ENCODE measurements at regions not wholly inside any gene's neighbourhood (a gene's known extent, or its start where the extent isn't known, plus 50 kb on each side); places are given as distances from the start of the nearest gene placed in this dataset.

DNA sequence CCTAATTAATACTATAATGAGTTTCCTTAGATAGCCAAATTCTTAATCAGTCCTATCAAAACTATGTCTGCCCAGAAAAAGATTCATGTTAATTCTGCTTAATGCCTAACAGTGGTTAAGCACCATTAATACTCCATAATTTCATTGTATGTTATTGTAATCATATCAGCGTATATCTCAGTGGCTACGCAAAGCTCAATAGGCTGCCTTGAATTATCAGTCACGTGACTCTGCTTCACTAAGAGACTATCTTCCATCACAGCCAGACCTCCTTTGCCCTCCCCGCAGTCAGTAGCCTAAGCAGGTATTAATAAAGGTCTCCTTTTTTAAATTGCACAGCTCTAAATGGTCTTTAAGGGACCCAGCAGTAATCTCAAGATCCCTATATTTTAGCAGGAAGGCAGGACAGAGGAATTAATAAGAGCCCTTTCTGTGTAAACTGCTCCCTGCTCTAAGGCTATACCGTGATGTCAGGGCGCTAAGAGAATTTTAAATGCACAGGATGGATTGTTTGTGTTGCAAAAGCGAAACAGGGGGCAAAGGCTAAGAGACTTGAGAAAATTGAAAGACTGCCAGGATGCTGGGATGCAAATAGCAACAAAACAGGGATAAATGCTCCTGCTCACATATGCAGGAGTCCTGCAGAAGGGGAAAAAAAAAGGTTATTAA, 215.6 kb upstream of the POU3F3 start:
- no peak for TF ChIP-seq ZFX (IDR thresholded peaks at IDR 0.05; ENCODE audit: borderline replicate concordance)
- TF ChIP-seq, protein P1, sequence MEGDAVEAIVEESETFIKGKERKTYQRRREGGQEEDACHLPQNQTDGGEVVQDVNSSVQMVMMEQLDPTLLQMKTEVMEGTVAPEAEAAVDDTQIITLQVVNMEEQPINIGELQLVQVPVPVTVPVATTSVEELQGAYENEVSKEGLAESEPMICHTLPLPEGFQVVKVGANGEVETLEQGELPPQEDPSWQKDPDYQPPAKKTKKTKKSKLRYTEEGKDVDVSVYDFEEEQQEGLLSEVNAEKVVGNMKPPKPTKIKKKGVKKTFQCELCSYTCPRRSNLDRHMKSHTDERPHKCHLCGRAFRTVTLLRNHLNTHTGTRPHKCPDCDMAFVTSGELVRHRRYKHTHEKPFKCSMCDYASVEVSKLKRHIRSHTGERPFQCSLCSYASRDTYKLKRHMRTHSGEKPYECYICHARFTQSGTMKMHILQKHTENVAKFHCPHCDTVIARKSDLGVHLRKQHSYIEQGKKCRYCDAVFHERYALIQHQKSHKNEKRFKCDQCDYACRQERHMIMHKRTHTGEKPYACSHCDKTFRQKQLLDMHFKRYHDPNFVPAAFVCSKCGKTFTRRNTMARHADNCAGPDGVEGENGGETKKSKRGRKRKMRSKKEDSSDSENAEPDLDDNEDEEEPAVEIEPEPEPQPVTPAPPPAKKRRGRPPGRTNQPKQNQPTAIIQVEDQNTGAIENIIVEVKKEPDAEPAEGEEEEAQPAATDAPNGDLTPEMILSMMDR (IDR thresholded peaks at IDR 0.05), result no peak
- H3K27ac ChIP-seq, result no peak overlapping the region

DNA sequence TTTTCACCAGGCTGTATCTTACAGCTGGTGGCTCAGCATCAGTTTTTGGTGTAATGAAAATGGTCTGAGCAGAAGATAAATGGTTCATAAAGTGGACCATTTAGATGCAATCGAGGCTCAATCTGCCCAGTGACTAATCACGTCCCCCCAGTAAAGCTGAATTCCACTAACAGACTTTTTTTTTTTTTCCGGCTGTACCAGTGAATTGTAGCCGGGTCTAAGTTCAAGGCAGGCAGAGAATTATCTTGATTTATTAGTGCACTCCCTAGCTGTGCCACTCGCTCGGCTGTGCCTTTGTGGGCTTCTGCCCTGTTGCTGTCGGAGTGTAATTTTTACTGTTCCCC, 215.1 kb upstream of the POU3F3 start:
- H3K27ac ChIP-seq, result no peak overlapping the region
- no peak for TF ChIP-seq ZFX (IDR thresholded peaks at IDR 0.05; ENCODE audit: borderline replicate concordance)

DNA sequence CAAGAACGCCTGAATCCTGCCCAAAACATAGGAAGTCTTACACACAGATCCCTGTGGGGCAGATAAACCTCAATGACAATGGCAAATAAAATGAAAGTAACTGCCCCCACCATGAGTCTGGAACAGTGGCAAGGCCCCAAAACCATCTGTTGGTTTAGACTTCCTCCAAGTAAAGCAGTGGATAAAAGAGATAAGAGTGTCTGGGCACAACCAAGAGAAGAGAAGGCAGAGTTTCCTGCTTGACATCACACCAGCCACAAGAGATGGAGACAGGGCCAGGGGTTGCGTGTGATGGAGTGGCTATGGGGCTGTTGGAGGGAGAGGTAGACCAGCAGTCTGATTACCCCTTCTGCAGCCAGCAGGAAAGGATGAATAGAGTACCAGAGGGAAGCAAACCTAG, 212.1 kb upstream of the POU3F3 start:
- H3K27ac ChIP-seq, result no peak overlapping the region
- no peak for TF ChIP-seq ZFX (IDR thresholded peaks at IDR 0.05; ENCODE audit: borderline replicate concordance)
- TF ChIP-seq, protein P1 (IDR thresholded peaks at IDR 0.05), result no peak

DNA sequence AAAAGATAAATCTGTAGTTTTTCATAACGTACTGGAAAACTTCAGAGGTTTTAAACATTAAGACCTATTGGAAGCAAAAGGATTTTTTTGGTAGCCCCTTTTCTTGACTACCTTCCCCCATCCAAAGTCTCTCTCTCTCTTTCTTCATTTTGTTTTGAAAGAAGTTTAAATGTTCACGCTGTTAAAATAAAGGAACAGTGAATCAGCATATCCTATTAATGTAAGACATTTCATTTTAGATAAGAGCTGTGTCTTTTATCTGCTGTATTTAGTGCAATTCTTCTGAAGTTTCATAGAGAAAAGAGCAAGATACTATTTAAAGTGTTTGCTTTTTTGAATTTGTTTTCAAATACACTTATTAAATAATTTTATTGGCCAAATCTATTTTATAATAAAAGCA, 205.5 kb upstream of the POU3F3 start:
- no peak for TF ChIP-seq ZFX (IDR thresholded peaks at IDR 0.05; ENCODE audit: borderline replicate concordance)
- TF ChIP-seq, protein P1 (IDR thresholded peaks at IDR 0.05), result no peak
- no peak overlapping the region for H3K27ac ChIP-seq

DNA sequence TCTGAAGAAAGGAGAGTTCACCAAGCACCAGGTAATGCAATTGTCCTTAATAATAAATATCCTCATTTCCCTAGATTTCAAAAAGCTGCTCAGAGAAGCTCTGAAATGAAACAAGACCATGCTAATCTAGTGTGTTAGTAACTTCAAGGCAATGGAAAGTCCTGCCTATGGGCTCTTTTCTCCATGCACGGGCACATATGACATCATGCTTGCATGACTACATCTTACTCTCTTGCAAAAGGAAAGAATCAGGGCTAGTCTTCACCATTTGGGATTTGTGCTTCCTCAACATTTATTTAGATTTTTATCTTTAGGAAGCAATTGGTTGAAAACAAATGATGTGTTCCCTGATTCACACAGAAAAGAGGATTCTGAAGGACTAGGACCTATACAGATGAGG, 204.0 kb upstream of the POU3F3 start:
- no peak overlapping the region for H3K27ac ChIP-seq

DNA sequence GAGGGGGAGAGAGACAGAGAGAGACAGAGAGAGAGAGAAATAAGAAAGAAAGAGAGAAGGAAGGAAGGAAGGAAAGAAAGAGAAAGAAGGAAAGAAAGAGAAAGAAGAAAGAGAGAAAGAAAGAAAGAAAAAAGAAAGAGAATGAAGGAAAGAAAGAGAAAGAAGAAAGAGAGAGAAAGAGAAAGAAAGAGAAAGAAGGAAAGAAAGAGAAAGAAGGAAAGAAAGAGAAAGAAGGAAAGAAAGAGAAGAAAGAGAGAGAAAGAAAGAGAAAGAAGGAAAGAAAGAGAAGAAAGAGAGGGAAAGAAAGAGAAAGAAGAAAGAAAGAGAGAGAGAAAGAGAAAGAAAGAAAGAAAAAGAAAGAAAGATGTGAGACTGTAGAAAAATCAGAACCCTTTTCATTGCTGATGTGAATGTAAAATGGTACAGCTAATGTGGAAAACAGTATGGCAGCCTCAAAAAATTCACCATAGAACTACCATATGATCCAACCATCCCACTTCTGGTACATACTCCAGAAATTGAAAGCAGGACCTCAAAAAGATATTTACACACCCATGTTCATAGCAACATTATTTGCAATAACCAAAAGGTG, 203.4 kb upstream of the POU3F3 start:
- no peak overlapping the region for H3K27ac ChIP-seq
- TF ChIP-seq, protein P1 (IDR thresholded peaks at IDR 0.05), result no peak
- TF ChIP-seq ZFX (IDR thresholded peaks at IDR 0.05; ENCODE audit: borderline replicate concordance), result no peak

More for the DNA sequence above, 204.0 kb upstream of the POU3F3 start:
- TF ChIP-seq, protein P1 (IDR thresholded peaks at IDR 0.05), result no peak
- TF ChIP-seq ZFX (IDR thresholded peaks at IDR 0.05; ENCODE audit: borderline replicate concordance), result no peak

DNA sequence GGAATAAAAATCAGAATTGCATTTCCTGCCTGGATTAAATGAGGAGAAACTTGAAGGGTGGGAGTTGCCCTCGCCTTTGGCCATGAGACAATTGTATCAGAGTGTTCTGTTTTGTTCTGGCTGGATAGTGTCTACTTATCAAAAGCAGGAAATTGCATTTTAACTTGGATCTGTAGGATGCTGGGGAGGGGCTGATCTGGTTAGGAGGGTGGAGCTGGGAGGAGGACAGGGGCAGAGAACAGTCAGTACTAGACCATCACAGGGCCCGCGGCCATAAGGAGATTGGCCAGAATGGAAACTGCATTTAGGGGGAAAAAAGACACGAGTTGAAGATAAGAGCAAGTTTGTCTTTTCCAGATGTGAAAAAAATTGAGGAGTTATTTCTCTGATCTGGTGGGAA, 199.1 kb upstream of the POU3F3 start:
- H3K27ac ChIP-seq, result no peak overlapping the region
- TF ChIP-seq, protein P1 (IDR thresholded peaks at IDR 0.05), result no peak
- TF ChIP-seq ZFX (IDR thresholded peaks at IDR 0.05; ENCODE audit: borderline replicate concordance), result no peak

Data from 22Rv1 (cell line).